Stimulated activated CD8-positive, alpha-beta memory T cell treated with anti-CD3 and anti-CD28 coated beads, Interleukin-7, amount 100 ng/mL, for 48 hours (primary cell): ENCODE measurements at regions not wholly inside any gene's neighbourhood (a gene's known extent, or its start where the extent isn't known, plus 50 kb on each side); places are given as distances from the start of the nearest gene placed in this dataset.
"Not testable (repeated sequence)": the region's sequence is repeated elsewhere in the genome, so short reads cannot be mapped to it uniquely, and the experiment has no call there.

Source experiments
- DNase-seq, 2 donors: peaks; one replicate each; pipeline ENCODE4 v3.0.0-alpha.2; 2020; ENCODE audit warnings: low read depth in 1 of 2; ENCODE audit errors: extremely low read depth in 1 of 2

- DNase-seq, result no peak
Observed at GRCh38 chr10:25707976-25708671, 225.9 kb upstream of the MYO3A start.

DNA sequence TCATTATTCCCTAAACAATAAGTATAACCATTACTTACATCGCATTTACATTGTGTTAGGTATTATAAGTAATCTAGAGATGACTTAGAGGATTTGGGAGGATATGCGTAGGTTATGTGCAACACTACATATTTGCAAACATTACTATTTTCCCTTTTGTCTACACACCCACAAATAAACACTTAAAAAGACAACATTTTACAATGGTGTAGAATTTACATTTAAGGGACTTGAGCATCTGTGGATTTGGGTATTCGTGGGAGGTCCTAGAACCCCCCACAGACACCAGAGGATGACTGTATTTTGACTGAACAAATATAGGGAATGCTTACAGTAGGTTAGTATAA is 220.2 kb upstream of the MYO3A start:
- no peak for DNase-seq

- no peak for DNase-seq
Observed at GRCh38 chr10:25724241-25724640, 209.8 kb upstream of the MYO3A start.

- DNase-seq, result peak in 1 of 2 donors; percentile 4
Observed at GRCh38 chr10:25725917-25726716, 207.9 kb upstream of the MYO3A start.

GRCh38 chr10:25738776-25739175 is 195.3 kb upstream of the MYO3A start:
- no peak for DNase-seq

GRCh38 chr10:25743832-25744231 is 190.2 kb upstream of the MYO3A start:
- no peak for DNase-seq

DNA sequence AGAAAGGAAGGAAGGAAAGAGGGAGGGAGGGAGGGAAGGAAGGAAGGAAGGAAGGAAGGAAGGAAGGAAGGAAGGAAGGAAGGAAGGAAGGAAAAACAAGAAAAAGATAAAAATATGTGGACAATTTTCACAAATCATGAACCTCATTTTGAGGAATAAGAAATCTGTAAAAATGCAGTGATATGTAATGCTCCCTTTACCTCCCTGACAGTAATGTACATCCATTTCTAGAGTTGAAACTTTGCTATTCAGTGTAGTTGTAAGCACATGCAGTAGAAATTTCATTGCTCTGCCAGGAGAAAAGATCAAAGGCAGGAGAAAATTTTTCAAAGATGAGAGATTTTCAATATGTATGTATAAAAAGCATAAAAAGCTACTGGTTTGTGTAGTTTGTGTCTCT is 189.5 kb upstream of the MYO3A start:
- no peak for DNase-seq

DNA sequence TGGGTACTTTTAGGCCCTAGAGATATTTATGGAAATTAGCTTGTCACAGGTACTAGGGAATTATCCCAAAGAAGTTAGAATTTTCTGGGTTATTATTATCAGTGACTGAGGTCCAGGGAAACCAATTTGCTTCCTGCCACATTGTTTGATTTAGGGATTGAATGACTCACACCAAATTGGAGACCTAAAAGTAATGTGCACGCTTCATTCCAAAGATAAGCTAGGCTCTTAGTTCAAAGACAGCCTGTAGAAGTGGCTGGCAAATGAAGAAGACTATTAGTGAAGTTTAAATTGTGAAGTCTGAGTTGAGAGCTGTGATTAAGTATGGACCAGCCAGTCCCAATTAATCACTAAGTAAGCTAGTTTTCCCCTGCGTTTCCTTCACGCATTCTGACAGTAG is 188.1 kb upstream of the MYO3A start:
- DNase-seq, result no peak

- DNase-seq, result no peak
Observed at GRCh38 chr10:25747084-25747483, 186.9 kb upstream of the MYO3A start.

DNA sequence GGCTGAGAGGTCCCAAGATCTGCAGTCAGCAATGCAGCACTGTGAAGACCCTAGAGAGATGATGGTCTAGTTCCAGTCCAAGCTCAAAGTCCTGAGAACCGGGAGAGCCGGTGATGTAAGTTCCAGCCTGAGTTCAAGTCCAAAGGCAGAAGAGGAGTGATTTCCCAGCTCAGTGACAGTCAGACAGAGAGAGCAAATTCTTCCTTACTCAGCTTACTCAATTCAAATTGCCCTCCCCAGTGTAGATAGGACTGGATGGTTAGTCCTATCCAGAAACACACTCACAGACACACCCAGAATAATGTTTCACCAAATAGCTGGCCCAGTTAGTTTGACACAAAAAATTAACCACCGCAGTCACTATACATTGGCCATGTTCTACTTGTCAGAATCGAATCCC is 185.5 kb upstream of the MYO3A start:
- no peak for DNase-seq

GRCh38 chr10:25753776-25754175 is 180.3 kb upstream of the MYO3A start:
- no peak for DNase-seq

GRCh38 chr10:25755874-25756273 is 178.2 kb upstream of the MYO3A start:
- DNase-seq, result not testable (repeated sequence)

- DNase-seq, result no peak
Observed at GRCh38 chr10:25756784-25757183, 177.2 kb upstream of the MYO3A start.

GRCh38 chr10:25758041-25758457 is 176.0 kb upstream of the MYO3A start:
- DNase-seq, result no peak

DNA sequence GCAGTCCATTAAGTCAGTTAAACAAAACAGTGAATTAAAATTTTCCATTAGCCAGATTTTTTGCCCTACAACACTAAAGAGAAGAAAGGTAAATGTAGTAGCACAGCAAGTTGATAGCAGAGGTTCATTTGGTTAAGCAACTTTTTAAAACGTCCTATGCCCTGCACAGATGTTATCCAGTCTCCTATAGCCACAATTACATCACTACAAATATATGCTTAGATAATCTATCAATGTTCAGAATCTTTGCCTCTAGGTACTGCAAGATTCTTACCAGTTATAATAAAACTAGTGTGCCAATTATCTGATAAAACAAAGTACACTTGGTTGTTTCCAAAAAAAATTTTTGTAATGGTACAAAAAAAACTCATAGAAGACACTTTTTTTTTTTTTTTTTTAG is 175.5 kb upstream of the MYO3A start:
- no peak for DNase-seq

- no peak for DNase-seq
Observed at GRCh38 chr10:25761937-25762336, 172.1 kb upstream of the MYO3A start.

GRCh38 chr10:25766213-25766612 is 167.8 kb upstream of the MYO3A start:
- DNase-seq, result no peak

GRCh38 chr10:25766687-25767221 is 167.3 kb upstream of the MYO3A start:
- no peak for DNase-seq

GRCh38 chr10:25768167-25768566 is 165.9 kb upstream of the MYO3A start:
- DNase-seq, result no peak

- DNase-seq, result no peak
Observed at GRCh38 chr10:25778646-25779045, 155.4 kb upstream of the MYO3A start.

GRCh38 chr10:25786161-25786560 is 147.9 kb upstream of the MYO3A start:
- no peak for DNase-seq

DNA sequence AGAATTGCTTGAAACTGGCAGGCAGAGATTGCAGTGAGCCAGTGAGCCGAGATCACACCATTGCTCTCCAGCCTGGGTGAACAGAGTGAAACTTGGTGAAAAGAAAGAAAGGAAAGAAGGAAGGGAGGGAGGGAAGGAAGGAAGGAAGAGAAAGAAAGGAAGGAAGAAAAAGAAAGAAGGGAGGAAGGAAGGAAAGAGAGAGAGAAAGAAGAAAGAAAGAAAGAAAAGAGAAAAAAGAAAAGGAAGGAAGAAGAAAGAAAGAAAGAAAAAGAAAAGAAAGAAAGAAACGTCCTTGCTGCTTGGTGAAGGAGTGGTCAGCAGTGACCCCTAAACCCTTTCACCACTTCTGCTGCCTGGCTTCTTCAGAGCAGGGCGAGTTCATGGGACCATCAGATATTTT is 147.1 kb upstream of the MYO3A start:
- DNase-seq, result no peak
